Activated CD8-positive, alpha-beta T cell treated with anti-CD3 and anti-CD28 coated beads for 36 hours (primary cell): ENCODE measurements at regions not wholly inside any gene's neighbourhood (a gene's known extent, or its start where the extent isn't known, plus 50 kb on each side); places are given as distances from the start of the nearest gene placed in this dataset.
"Not testable (repeated sequence)": the region's sequence is repeated elsewhere in the genome, so short reads cannot be mapped to it uniquely, and the experiment has no call there.

Experiments used
- ATAC-seq: fragments of 200-7000 bp; cut with Tn5 transposase; one replicate; pipeline ENCODE4 v1.10.0; 2021; ENCODE audit warnings: mild to moderate bottlenecking, moderate library complexity
- CTCF ChIA-PET: fragments of 350-600 bp; sonication (Branson Sonifier 250); formaldehyde crosslinking; loops from one replicate; lab custom pipeline; 2021; ENCODE audit warnings: antibody characterized with exemption; lab: Charles Lee
- POLR2A ChIA-PET: fragments of 350-600 bp; sonication (Branson Sonifier 250); formaldehyde crosslinking; loops from one replicate; lab custom pipeline; 2021; ENCODE audit warnings: antibody characterized with exemption; lab: Charles Lee
- DNase-seq: peaks from one replicate; pipeline ENCODE4 v3.0.0-alpha.2; 2020
- H3K27ac Mint-ChIP-seq: one replicate; pipeline ENCODE4 v1.8.0; 2021; ENCODE audit warnings: mild to moderate bottlenecking, mixed read lengths
- H3K27me3 Mint-ChIP-seq: one replicate; pipeline ENCODE4 v1.8.0; 2021; ENCODE audit warnings: mixed read lengths
- H3K36me3 Mint-ChIP-seq: one replicate; pipeline ENCODE4 v1.8.0; 2021; ENCODE audit warnings: low read depth, mixed read lengths
- H3K4me1 Mint-ChIP-seq: one replicate; pipeline ENCODE4 v1.8.0; 2021; ENCODE audit warnings: low read depth, mixed read lengths
- H3K4me3 Mint-ChIP-seq: one replicate; pipeline ENCODE4 v1.8.0; 2021; ENCODE audit warnings: mild to moderate bottlenecking, moderate library complexity, mixed read lengths
- H3K9me3 Mint-ChIP-seq: one replicate; pipeline ENCODE4 v1.8.0; 2021; ENCODE audit warnings: mixed read lengths
- CTCF ChIP-seq: fragments of 200-600 bp; IDR thresholded peaks from one replicate; pipeline ENCODE4 v1.8.0; 2022; ENCODE audit warnings: antibody characterized with exemption, mild to moderate bottlenecking
- intact Hi-C: fragments of 100-400 bp; cut with micrococcal nuclease; formaldehyde crosslinking; loops from one replicate; pipeline ENCODE4 v1.10.0; 2022

- no peaks in the 10 kb centered on the region for H3K9me3 Mint-ChIP-seq
- H3K27ac Mint-ChIP-seq: no peak overlapping the region
- peaks cover 2% of the 10 kb centered on the region for H3K27me3 Mint-ChIP-seq
- no peak for DNase-seq
- ChIA-PET POLR2A (no interaction called here), CTCF (no interaction called here)
- no peaks in the 10 kb centered on the region for H3K36me3 Mint-ChIP-seq
- TF ChIP-seq CTCF: no peak
- intact Hi-C loops: no loop called here
- no peaks in the 10 kb centered on the region for H3K4me1 Mint-ChIP-seq
- H3K4me3 Mint-ChIP-seq: no peak overlapping the region
- ATAC-seq: no peak
Measured at GRCh38 chr13:23025864-23026608, 154.7 kb upstream of the SGCG start.

- ChIA-PET POLR2A (no interaction called here), CTCF (no interaction called here)
- Mint-ChIP-seq H3K9me3 (no peaks in the 10 kb centered on the region), H3K27ac (no peak overlapping the region), H3K4me1 (no peaks in the 10 kb centered on the region), H3K27me3 (peaks cover 3% of the 10 kb centered on the region), H3K4me3 (no peak overlapping the region), H3K36me3 (no peaks in the 10 kb centered on the region)
- intact Hi-C loops: no loop called here
- ATAC-seq (no peak), DNase-seq (no peak)
- TF ChIP-seq CTCF: no peak
Measured at GRCh38 chr13:23039266-23039935, 141.4 kb upstream of the SGCG start.

- ChIA-PET CTCF (no interaction called here), POLR2A (interaction anchor here (0.6 kb wide), 1 partner anchor 227 kb away, joined by 3 read pairs; no protein-coding TSS in a partner anchor)
Measured at GRCh38 chr13:23042181-23042580, 138.6 kb upstream of the SGCG start.

GRCh38 chr13:23044906-23045305 is 135.9 kb upstream of the SGCG start:
- Mint-ChIP-seq H3K27me3 (no peaks in the 10 kb centered on the region), H3K4me1 (no peaks in the 10 kb centered on the region), H3K36me3 (no peaks in the 10 kb centered on the region), H3K4me3 (no peak overlapping the region), H3K9me3 (no peaks in the 10 kb centered on the region), H3K27ac (no peak overlapping the region)
- CTCF ChIA-PET: no interaction called here
- POLR2A ChIA-PET: no interaction called here
- ATAC-seq (no peak), DNase-seq (no peak)
- TF ChIP-seq CTCF: no peak
- intact Hi-C loops: no loop called here

More at GRCh38 chr13:23042181-23042580, 138.6 kb upstream of the SGCG start:
- no peak for TF ChIP-seq CTCF
- Mint-ChIP-seq H3K36me3 (no peaks in the 10 kb centered on the region), H3K4me3 (no peak overlapping the region), H3K4me1 (no peaks in the 10 kb centered on the region), H3K27ac (no peak overlapping the region), H3K9me3 (no peaks in the 10 kb centered on the region), H3K27me3 (peaks cover 2% of the 10 kb centered on the region)
- ATAC-seq (no peak), DNase-seq (no peak)
- intact Hi-C loops: no loop called here

- CTCF ChIA-PET: no interaction called here
- intact Hi-C loops: no loop called here
- ATAC-seq (no peak), DNase-seq (no peak)
- Mint-ChIP-seq H3K4me1 (no peaks in the 10 kb centered on the region), H3K4me3 (no peak overlapping the region), H3K36me3 (no peaks in the 10 kb centered on the region), H3K27me3 (no peaks in the 10 kb centered on the region), H3K9me3 (no peaks in the 10 kb centered on the region), H3K27ac (no peak overlapping the region)
- no peak for TF ChIP-seq CTCF
- POLR2A ChIA-PET: no interaction called here
Measured at GRCh38 chr13:23050126-23050525, 130.7 kb upstream of the SGCG start.

- DNase-seq, H3K4me1 Mint-ChIP-seq, H3K27me3 Mint-ChIP-seq, H3K4me3 Mint-ChIP-seq, POLR2A ChIA-PET, H3K27ac Mint-ChIP-seq, H3K36me3 Mint-ChIP-seq, H3K9me3 Mint-ChIP-seq, intact Hi-C loops, ATAC-seq, CTCF ChIA-PET: not testable (repeated sequence)
Measured at GRCh38 chr13:23053711-23054110, 127.1 kb upstream of the SGCG start.
